Caco-2 (cell line): ENCODE measurements at regions not wholly inside any gene's neighbourhood (a gene's known extent, or its start where the extent isn't known, plus 50 kb on each side); places are given as distances from the start of the nearest gene placed in this dataset.

Experiments
- BruUV-seq: library from RNA; stranded (reverse); fragments of 400-500 nt; replicated peaks from 2 replicates; lab custom pipeline; 2021; lab: Mats Ljungman, UMichigan
- CTCF ChIA-PET: fragments of 300-600 bp; sonication (Branson Sonifier 250); formaldehyde crosslinking; loops from one replicate; lab custom pipeline; 2022; ENCODE audit warnings: antibody characterized with exemption; lab: Charles Lee
- POLR2A ChIA-PET: fragments of 300-600 bp; sonication (Branson Sonifier 250); formaldehyde crosslinking; loops from one replicate; lab custom pipeline; 2022; ENCODE audit warnings: antibody characterized with exemption; lab: Charles Lee
- DNase-seq, 2 experiments: peaks; one replicate each; pipeline versions ENCODE4 v3.0.0 to v3.0.0-alpha.2; 2020 to 2022
- H3K27me3 ChIP-seq: replicated peaks from 2 replicates; pipeline ENCODE4 v1.6.0; 2011; ENCODE audit warnings: low read length; ENCODE audit not compliant: control insufficient read depth, insufficient read depth
- H3K36me3 ChIP-seq: 2 replicates; pipeline ENCODE4 v1.5.1; 2011; ENCODE audit warnings: low read length; ENCODE audit not compliant: control insufficient read depth, insufficient read depth
- H3K4me1 ChIP-seq: fragments of 250-450 bp; sonication (Bioruptor Pico); 2 replicates; pipeline ENCODE4 v1.5.1; 2020; ENCODE audit warnings: mild to moderate bottlenecking
- H3K4me3 ChIP-seq: 2 replicates; pipeline ENCODE4 v1.5.1; 2011; ENCODE audit warnings: low read depth, mild to moderate bottlenecking, control low read depth, low read length
- H3K9me3 ChIP-seq: fragments of 250-450 bp; sonication (Bioruptor Pico); 2 replicates; pipeline ENCODE4 v1.5.1; 2020; ENCODE audit warnings: mild to moderate bottlenecking, moderate library complexity
- H3K27ac Mint-ChIP-seq: one replicate; pipeline ENCODE4 v1.8.0; 2022; ENCODE audit warnings: mixed read lengths; ENCODE audit not compliant: unreplicated experiment
- H3K27me3 Mint-ChIP-seq: one replicate; pipeline ENCODE4 v1.8.0; 2022; ENCODE audit warnings: mixed read lengths; ENCODE audit not compliant: insufficient read depth, unreplicated experiment
- H3K36me3 Mint-ChIP-seq: one replicate; pipeline ENCODE4 v1.8.0; 2022; ENCODE audit warnings: mild to moderate bottlenecking, mixed read lengths; ENCODE audit not compliant: insufficient read depth, unreplicated experiment
- H3K4me1 Mint-ChIP-seq: one replicate; pipeline ENCODE4 v1.8.0; 2022; ENCODE audit warnings: low read depth, mixed read lengths; ENCODE audit not compliant: unreplicated experiment
- H3K4me3 Mint-ChIP-seq: one replicate; pipeline ENCODE4 v1.8.0; 2022; ENCODE audit warnings: mild to moderate bottlenecking, moderate library complexity, mixed read lengths; ENCODE audit not compliant: unreplicated experiment
- H3K9me3 Mint-ChIP-seq: one replicate; pipeline ENCODE4 v1.8.0; 2022; ENCODE audit warnings: mixed read lengths; ENCODE audit not compliant: unreplicated experiment
- CTCF ChIP-seq, 2 experiments: fragments of 200-600 bp in 1 of 2; IDR thresholded peaks; 1 replicate in 1 of 2; 2 replicates in 1 of 2; pipeline versions ENCODE4 v1.5.1 to v1.8.0; 2011 to 2022; ENCODE audit warnings: antibody characterized with exemption in 1 of 2, control low read depth in 1 of 2, inconsistent platforms in 1 of 2, low read depth in 1 of 2, low read length in 1 of 2, mild to moderate bottlenecking in 1 of 2, moderate library complexity in 1 of 2; ENCODE audit not compliant: insufficient read depth in 1 of 2, severe bottlenecking in 1 of 2, unreplicated experiment in 1 of 2
- intact Hi-C: fragments of 100-400 bp; cut with micrococcal nuclease; formaldehyde crosslinking; loops from one replicate; pipeline ENCODE4 v1.10.0; 2022; ENCODE audit not compliant: unreplicated experiment

GRCh38 chr12:126993898-126994297 lies 1273.1 kb upstream of the TMEM132C start:
- intact Hi-C loops = no loop called here
- POLR2A ChIA-PET = no interaction called here
- DNase-seq = no peak
- no peak for TF ChIP-seq CTCF (IDR thresholded peaks at IDR 0.05; ENCODE audit: insufficient read depth in 1 of 2, low read depth in 1 of 2, low read length in 1 of 2, severe bottlenecking in 1 of 2, unreplicated experiment in 1 of 2)
- Mint-ChIP-seq H3K4me3 (no peak overlapping the region), H3K9me3 (no peaks in the 10 kb centered on the region), H3K27ac (no peak overlapping the region), H3K4me1 (no peaks in the 10 kb centered on the region), H3K36me3 (no peaks in the 10 kb centered on the region), H3K27me3 (no peaks in the 10 kb centered on the region)
- no peaks in the 10 kb centered on the region for H3K36me3 ChIP-seq
- H3K4me3 ChIP-seq = no peak overlapping the region
- H3K4me1 ChIP-seq = no peaks in the 10 kb centered on the region
- CTCF ChIA-PET = no interaction called here
- no peaks in the 10 kb centered on the region for H3K27me3 ChIP-seq
- BruUV-seq = no TSS peak
- no peaks in the 10 kb centered on the region for H3K9me3 ChIP-seq

- no peaks in the 10 kb centered on the region for H3K36me3 Mint-ChIP-seq
- ChIA-PET POLR2A (no interaction called here), CTCF (no interaction called here)
- no peaks in the 10 kb centered on the region for H3K4me1 ChIP-seq
- H3K36me3 ChIP-seq = no peaks in the 10 kb centered on the region
- H3K27me3 ChIP-seq = no peaks in the 10 kb centered on the region
- H3K4me1 Mint-ChIP-seq = no peaks in the 10 kb centered on the region
- H3K27me3 Mint-ChIP-seq = no peaks in the 10 kb centered on the region
- H3K9me3 Mint-ChIP-seq = no peaks in the 10 kb centered on the region
- no peak for TF ChIP-seq CTCF (IDR thresholded peaks at IDR 0.05; ENCODE audit: insufficient read depth in 1 of 2, low read depth in 1 of 2, low read length in 1 of 2, severe bottlenecking in 1 of 2, unreplicated experiment in 1 of 2)
- no peak overlapping the region for H3K27ac Mint-ChIP-seq
- intact Hi-C loops = no loop called here
- no peak for DNase-seq
- H3K9me3 ChIP-seq = no peaks in the 10 kb centered on the region
- H3K4me3 ChIP-seq = no peak overlapping the region
- BruUV-seq = no TSS peak
- no peak overlapping the region for H3K4me3 Mint-ChIP-seq
Measured at GRCh38 chr12:126994599-126994998, 1272.4 kb upstream of the TMEM132C start.

GRCh38 chr12:126998031-126998430 lies 1268.9 kb upstream of the TMEM132C start:
- CTCF ChIA-PET = no interaction called here
- POLR2A ChIA-PET = no interaction called here
- Mint-ChIP-seq H3K27me3 (no peaks in the 10 kb centered on the region), H3K4me3 (no peak overlapping the region), H3K36me3 (no peaks in the 10 kb centered on the region), H3K4me1 (no peaks in the 10 kb centered on the region), H3K9me3 (no peaks in the 10 kb centered on the region), H3K27ac (no peak overlapping the region)
- Histone ChIP-seq H3K4me1 (no peaks in the 10 kb centered on the region), H3K4me3 (no peak overlapping the region), H3K36me3 (no peaks in the 10 kb centered on the region), H3K27me3 (no peaks in the 10 kb centered on the region), H3K9me3 (no peaks in the 10 kb centered on the region)
- no TSS peak for BruUV-seq
- no peak for DNase-seq
- TF ChIP-seq CTCF (IDR thresholded peaks at IDR 0.05; ENCODE audit: insufficient read depth in 1 of 2, low read depth in 1 of 2, low read length in 1 of 2, severe bottlenecking in 1 of 2, unreplicated experiment in 1 of 2) = no peak
- intact Hi-C loops = no loop called here
